Activated T-cell treated with anti-CD3 and anti-CD28 coated beads for 4 hours (primary cell): ENCODE measurements at regions not wholly inside any gene's neighbourhood (a gene's known extent, or its start where the extent isn't known, plus 50 kb on each side); places are given as distances from the start of the nearest gene placed in this dataset.

Experiments used
- DNase-seq: peaks from one replicate; pipeline ENCODE4 v3.0.0-alpha.2; 2020

GRCh38 chr2:128681507-128681906, 362.8 kb upstream of the HS6ST1 start:
- DNase-seq = no peak

- no peak for DNase-seq
Measured at GRCh38 chr2:128682266-128682665, 363.6 kb upstream of the HS6ST1 start.

DNA sequence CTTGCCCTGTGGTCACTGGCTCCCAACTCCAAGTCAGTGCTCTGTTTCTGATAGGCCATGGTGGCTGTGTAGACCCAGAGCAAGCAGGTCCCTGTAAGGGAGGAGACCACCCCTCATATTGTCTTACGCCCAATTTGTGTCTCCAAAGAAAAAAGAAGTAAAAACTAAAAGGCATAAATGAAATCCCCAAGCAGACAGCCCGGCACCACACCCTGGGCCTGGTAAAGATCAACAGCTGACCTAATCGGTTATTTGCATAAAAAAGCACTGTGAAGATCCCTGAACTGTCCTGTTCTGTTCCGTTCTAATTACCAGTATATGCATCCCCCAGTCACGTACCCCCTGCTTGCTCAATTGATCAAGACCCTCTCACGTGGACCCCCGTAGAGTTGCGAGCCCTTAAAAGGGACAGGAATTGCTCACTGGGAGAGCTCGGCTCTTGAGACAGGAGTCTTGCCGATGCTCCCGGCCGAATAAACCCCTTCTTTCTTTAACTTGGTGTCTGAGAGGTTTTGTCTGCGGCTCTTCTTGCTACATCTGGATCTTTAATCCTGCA, 364.1 kb upstream of the HS6ST1 start:
- DNase-seq = no peak

GRCh38 chr2:128684523-128684922, 365.9 kb upstream of the HS6ST1 start:
- no peak for DNase-seq

DNA sequence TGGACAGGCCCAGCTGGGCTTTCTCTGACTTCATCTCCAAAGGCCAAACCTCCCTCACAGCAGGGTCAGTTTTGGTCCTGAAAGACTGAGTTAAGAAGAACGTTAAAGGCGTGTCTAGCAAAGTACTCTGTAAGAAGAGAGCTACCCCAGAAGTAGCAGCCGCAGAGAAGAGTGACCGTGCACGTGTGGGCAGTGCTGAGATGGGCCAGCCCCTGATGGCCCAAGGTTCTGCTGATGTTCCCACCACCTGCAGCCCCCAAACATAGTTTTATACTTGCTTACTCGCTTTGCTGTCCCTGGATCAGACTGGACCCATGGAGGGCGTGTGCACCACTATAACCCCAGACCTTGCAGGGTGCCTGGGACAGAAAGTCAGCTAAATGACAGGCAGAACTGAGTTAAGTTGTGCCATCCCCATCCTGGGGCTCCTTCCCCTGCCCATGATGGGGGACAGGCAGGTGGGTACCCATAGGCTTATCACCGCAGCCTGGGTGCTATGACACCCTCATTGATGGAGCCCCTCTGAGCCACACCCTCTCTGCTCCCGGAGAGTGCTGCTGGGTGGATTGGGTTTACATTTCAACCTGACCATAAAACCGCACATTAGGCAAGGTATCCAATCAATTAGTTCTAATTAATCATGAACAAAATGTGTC, 367.3 kb upstream of the HS6ST1 start:
- no peak for DNase-seq

DNA sequence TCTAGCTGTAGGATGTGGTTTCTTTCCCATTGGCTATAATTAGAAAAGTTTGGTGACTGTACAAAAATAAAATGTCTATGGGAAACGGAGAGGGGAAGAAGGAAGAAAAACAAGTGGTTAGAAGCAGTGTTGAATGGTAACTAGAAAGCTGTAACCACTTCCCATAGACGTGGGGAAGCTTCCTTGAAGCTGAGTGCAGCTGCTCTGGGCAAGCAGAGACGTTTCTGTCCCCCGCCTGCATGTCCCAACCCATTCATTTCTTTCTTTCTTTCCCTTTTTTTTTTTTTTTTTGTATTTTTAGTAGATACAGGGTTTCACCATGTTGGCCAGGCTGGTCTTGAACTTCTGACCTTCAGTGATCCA, 367.8 kb upstream of the HS6ST1 start:
- no peak for DNase-seq

- no peak for DNase-seq
Measured at GRCh38 chr2:128686881-128687555, 368.4 kb upstream of the HS6ST1 start.

DNA sequence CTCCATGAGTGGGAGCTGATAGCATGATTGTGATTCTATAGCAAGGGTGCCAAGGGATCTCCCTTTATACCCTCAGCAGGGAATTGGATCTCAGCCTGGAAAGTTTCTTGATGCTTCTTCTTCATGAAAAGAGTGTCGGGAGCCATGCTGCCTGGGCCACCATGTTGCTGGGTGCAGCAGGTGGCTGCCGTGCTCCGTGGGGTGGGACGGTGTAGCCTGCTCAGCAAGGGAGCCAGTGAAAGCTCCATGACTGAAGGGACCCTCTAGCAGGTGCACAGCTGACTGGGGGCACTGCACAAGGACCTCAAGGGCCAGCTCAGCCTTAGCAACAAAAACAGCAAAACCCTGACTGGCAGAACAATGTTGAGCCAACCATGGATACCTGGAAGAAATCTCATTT, 368.9 kb upstream of the HS6ST1 start:
- DNase-seq = no peak

- DNase-seq = no peak
Measured at GRCh38 chr2:128689971-128690370, 371.3 kb upstream of the HS6ST1 start.

GRCh38 chr2:128690431-128690830, 371.8 kb upstream of the HS6ST1 start:
- no peak for DNase-seq

GRCh38 chr2:128690869-128691268, 372.2 kb upstream of the HS6ST1 start:
- no peak for DNase-seq

DNA sequence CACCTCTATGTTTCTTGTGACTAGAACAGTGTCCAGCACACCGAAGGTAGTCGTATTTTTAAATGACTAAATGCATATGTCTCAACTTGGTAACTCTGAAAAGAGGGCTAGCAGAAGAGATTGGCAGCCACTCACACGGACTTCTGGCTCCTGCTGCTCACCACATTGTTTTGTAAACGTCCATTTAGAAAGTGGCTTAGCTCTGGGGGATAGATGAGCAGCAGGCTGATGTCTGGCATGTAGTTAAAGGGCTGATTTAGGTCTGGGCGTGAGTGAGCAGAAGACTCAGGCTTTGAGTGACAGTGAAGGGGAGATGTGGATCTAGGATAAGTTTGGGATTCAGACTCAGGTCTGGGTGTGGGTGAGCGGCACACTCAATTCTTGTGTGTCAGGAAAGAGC, 372.9 kb upstream of the HS6ST1 start:
- DNase-seq = no peak

DNA sequence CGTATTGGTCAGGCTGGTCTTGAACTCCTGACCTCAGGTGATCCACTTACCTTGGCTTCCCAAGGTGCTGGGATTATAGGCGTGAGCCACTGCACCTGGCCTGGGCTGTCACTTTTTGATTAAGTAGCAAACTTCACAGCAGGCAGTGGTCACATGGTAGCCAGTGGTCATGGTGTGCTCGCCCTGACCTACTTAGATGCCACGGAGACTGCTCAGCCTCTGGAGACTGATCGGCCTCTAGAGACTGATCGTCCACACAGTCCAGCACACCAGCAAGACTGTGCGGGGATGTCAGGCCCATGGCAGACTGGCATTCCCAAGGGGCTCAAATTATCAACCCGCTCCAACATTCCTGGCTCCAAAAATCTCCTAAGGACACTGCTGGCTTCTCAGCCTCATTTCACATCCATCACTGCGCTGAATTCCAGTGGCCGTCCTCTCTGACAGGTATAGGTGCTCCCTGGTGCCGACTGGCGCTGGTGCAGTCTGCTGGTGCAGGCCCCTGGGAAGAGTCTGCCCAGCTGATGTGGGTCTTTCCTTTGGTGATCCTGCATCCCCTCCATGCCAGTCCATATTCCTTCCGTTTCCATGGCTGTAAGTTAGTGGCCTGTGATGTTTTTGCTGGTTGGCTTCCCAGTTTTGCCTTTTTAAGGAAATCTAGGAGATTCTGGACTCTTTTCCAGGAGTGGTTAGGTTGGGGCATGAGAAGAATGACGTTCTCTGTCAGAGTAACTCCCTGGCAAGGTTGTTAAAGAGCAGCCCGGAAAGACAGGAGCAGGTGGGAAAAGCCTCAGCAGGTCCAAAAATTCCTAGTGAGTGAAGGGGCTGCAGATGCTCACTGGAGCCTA, 374.5 kb upstream of the HS6ST1 start:
- DNase-seq = no peak

GRCh38 chr2:128693743-128694029, 375.0 kb upstream of the HS6ST1 start:
- DNase-seq = no peak

DNA sequence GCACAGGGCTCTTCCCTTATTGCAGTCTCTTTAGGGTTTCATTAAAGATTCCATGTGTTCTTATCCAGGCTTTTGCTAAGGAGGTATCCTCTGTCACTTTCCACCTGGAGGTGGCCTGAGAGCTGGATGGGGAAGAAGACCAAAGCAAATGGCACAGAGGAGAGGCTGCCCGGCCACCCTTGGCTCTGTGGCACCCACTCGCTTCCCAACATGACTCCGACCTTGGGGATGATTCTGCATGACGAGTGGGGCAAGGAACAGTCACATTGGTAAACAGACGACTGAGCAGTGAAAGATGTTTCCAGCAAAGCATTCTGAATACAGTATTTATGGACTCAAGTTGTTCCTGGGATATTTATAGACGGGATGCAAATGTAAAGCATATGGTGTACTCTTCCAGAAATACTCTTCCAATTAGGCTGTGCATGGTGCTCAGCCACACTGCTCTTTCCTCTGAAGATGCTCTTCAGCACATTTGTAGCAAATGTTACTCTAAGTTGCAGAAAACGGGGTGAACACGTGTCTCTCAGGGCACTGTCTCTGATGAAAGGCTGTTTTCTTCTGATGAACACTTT, 377.1 kb upstream of the HS6ST1 start:
- no peak for DNase-seq

- DNase-seq = no peak
Measured at GRCh38 chr2:128696421-128696820, 377.8 kb upstream of the HS6ST1 start.

DNA sequence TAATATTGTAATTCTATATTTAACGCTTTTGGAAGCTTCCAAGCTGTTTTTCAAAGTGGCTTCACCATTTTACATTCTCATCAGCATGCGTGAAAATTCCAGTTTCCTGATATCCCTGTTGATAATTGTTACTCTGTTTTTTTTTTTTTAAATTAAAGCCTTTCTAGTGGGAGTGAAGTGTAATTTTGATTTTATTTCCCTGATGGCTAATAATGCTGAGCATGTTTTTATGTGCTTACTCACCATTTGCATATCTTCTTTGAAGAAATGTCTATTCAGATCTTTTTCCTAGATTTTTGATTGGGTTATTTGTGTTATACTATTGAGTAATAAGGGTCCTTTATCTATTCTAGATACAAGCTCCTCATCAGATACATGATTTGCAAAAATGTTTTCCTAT, 382.8 kb upstream of the HS6ST1 start:
- DNase-seq = no peak

- no peak for DNase-seq
Measured at GRCh38 chr2:128702616-128703015, 383.9 kb upstream of the HS6ST1 start.

- no peak for DNase-seq
Measured at GRCh38 chr2:128708106-128708816, 389.6 kb upstream of the HS6ST1 start.

DNA sequence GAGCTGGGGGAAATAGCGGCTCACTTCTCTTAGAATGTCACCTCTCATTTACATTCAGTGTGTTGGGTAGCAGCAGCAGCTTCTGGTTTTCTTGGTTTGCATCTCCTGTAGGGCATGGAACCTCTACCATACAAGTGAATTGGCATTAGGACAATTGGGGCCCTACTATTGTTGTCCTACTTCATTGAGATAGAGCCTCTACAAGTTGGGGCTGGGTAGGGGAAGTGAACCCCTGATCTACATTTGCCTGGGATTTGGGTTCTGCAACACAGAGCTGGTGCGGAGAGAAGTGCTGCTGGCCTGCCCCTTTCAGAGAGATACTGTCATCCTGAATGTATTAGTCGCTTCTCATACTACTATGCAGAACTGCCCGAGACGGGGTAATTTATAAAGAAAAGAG, 391.6 kb upstream of the HS6ST1 start:
- DNase-seq = no peak

DNA sequence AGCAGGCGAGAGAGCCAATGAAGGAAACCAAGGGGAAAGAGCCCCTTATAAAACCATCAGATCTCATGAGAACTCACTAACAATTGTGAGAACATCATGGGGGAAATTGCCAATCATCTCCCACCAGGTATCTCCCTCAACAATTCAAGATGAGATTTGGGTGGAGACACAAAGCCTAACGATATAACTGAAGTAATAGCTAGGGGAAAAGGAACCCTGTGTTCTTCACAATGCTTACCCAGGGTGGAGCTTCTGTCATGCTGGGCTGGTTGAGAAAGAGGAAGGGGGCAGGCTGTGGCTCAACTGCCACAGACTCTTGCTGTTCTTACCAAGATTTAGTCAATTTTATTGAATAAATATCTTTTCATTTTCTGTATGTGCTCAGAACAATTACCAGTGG, 392.1 kb upstream of the HS6ST1 start:
- no peak for DNase-seq

- no peak for DNase-seq
Measured at GRCh38 chr2:128714285-128714684, 395.6 kb upstream of the HS6ST1 start.

- DNase-seq = no peak
Measured at GRCh38 chr2:128714851-128715312, 396.2 kb upstream of the HS6ST1 start.
